22Rv1 (cell line): ENCODE measurements at regions not wholly inside any gene's neighbourhood (a gene's known extent, or its start where the extent isn't known, plus 50 kb on each side); places are given as distances from the start of the nearest gene placed in this dataset.

Experiments
- CTCF ChIP-seq: fragments of 450-650 bp; IDR thresholded peaks from 2 replicates; pipeline ENCODE4 v1.5.1; 2017; ENCODE audit warnings: mild to moderate bottlenecking
- ZFX ChIP-seq: fragments of 450-650 bp; IDR thresholded peaks from 2 replicates; pipeline ENCODE4 v1.6.1; 2017; ENCODE audit warnings: antibody characterized with exemption, borderline replicate concordance

GRCh38 chr2:226408141-226408540 lies 391.5 kb downstream of the IRS1 start:
- TF ChIP-seq CTCF (no peak), ZFX (no peak)
